Adipocyte (in vitro differentiated cells): ENCODE measurements at regions not wholly inside any gene's neighbourhood (a gene's known extent, or its start where the extent isn't known, plus 50 kb on each side); places are given as distances from the start of the nearest gene placed in this dataset.

ENCODE experiments used
- DNase-seq: peaks from one replicate; pipeline ENCODE4 v3.0.0-alpha.2; 2015; ENCODE audit warnings: low read depth
- H3K27me3 ChIP-seq: replicated peaks from 2 replicates; pipeline ENCODE4 v1.7.0; 2013; ENCODE audit warnings: mild to moderate bottlenecking, low read length, moderate library complexity; ENCODE audit not compliant: control insufficient read depth, insufficient read depth
- H3K36me3 ChIP-seq: 2 replicates; pipeline ENCODE4 v1.7.0; 2013; ENCODE audit warnings: low read length, mild to moderate bottlenecking, moderate library complexity; ENCODE audit not compliant: control insufficient read depth, insufficient read depth, severe bottlenecking
- H3K4me1 ChIP-seq: 2 replicates; pipeline ENCODE4 v1.7.0; 2013; ENCODE audit warnings: mild to moderate bottlenecking, low read length, moderate library complexity; ENCODE audit not compliant: control insufficient read depth, insufficient read depth
- H3K4me3 ChIP-seq: 2 replicates; pipeline ENCODE4 v1.7.0; 2013; ENCODE audit warnings: mild to moderate bottlenecking, low read length, moderate library complexity
- H3K9ac ChIP-seq: 2 replicates; pipeline ENCODE4 v1.7.0; 2013; ENCODE audit warnings: mild to moderate bottlenecking, low read length, moderate library complexity
- H3K9me3 ChIP-seq: 2 replicates; pipeline ENCODE4 v1.7.0; 2013; ENCODE audit warnings: mild to moderate bottlenecking, low read length, moderate library complexity; ENCODE audit not compliant: control insufficient read depth

DNA sequence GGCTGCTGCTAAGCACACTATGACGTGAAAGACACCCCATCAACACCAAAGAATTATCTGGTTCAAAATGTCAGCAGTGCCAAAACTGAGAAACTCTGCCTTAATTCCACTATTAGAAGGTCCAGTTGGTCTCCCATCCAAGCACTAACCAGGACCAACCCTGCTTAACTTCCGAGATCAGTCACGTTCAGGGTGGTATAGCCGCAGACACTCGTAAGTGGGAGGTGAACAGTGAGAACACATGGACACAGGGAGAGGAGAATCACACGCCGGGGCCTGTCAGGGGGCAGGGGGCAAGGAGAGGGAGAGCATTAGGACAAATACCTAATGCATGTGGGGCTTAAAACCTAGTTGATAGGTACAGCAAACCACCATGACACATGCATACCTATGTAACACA, 83.4 kb downstream of the C13orf42 start:
- Histone ChIP-seq H3K9me3 (peaks cover 14% of the 10 kb centered on the region), H3K9ac (no peak overlapping the region), H3K27me3 (peaks cover 19% of the 10 kb centered on the region), H3K4me3 (no peak overlapping the region), H3K4me1 (peaks cover 6% of the 10 kb centered on the region), H3K36me3 (no peaks in the 10 kb centered on the region)
- no peak for DNase-seq

GRCh38 chr13:51026016-51026415, 85.1 kb downstream of the C13orf42 start:
- H3K27me3 ChIP-seq: peaks cover 19% of the 10 kb centered on the region
- peaks cover 14% of the 10 kb centered on the region for H3K9me3 ChIP-seq
- H3K4me3 ChIP-seq: no peak overlapping the region
- peaks cover 6% of the 10 kb centered on the region for H3K4me1 ChIP-seq
- no peak for DNase-seq
- H3K9ac ChIP-seq: no peak overlapping the region
- no peaks in the 10 kb centered on the region for H3K36me3 ChIP-seq

DNA sequence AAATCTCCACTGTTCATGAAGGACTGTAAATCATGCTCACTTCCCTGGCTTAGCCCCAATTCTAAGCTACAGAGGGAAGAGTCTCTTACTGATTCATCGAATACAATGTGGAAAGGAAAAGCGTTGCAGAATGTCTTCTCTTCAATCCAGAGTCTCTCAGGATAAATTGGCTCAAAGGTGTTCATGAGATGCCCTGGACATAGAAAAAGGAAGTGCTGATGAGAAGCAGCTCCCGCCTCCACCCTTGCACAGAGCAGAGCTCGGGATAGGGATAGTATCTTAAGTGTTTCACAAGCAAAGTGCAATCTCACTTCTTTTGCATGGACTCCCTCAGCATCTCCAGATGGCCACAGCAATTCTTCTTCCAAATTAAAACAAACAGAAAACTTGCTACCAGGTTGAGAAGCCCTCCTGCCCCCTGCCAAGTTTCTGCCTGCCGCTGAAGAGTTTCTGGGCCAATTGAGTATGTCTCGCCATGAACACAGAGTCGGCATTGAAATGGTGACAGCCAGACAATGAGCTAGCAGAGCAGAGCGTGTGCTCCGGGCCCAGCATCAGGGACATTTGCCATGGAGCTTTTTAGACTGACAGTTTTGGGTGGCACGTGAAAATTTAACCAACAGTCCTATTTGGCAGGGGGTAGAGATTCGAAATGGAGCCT, 85.7 kb downstream of the C13orf42 start:
- no peak for DNase-seq
- Histone ChIP-seq H3K4me3 (no peak overlapping the region), H3K9ac (no peak overlapping the region), H3K27me3 (peaks cover 19% of the 10 kb centered on the region), H3K9me3 (peaks cover 14% of the 10 kb centered on the region), H3K36me3 (no peaks in the 10 kb centered on the region), H3K4me1 (peaks cover 6% of the 10 kb centered on the region)

DNA sequence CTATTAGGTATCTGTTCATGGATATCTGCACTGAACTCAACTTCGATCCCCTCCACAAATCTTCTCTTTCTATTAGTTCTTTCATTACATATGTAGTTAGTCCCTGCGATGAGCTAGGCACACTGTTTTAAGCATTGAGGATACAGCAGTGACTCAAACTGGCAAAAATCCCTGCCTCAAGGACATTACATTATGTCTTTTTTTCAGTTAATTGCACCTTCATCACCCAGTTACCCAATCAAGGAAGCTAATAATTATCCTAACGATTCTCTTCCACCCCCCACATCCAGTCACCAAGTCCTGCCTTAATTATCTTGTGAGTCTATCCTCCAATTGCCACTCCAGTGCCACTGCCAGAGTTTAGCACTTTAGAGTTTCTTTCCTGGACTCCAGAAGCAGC, 89.3 kb downstream of the C13orf42 start:
- no peaks in the 10 kb centered on the region for H3K36me3 ChIP-seq
- H3K4me1 ChIP-seq: no peaks in the 10 kb centered on the region
- H3K4me3 ChIP-seq: no peak overlapping the region
- DNase-seq: no peak
- no peak overlapping the region for H3K9ac ChIP-seq
- peaks cover 10% of the 10 kb centered on the region for H3K27me3 ChIP-seq
- H3K9me3 ChIP-seq: peaks cover 14% of the 10 kb centered on the region

GRCh38 chr13:51020600-51020999, 90.5 kb downstream of the C13orf42 start:
- no peak overlapping the region for H3K9ac ChIP-seq
- H3K4me1 ChIP-seq: no peaks in the 10 kb centered on the region
- DNase-seq: no peak
- peaks cover 14% of the 10 kb centered on the region for H3K9me3 ChIP-seq
- H3K27me3 ChIP-seq: peaks cover 2% of the 10 kb centered on the region
- H3K36me3 ChIP-seq: no peaks in the 10 kb centered on the region
- H3K4me3 ChIP-seq: no peak overlapping the region

DNA sequence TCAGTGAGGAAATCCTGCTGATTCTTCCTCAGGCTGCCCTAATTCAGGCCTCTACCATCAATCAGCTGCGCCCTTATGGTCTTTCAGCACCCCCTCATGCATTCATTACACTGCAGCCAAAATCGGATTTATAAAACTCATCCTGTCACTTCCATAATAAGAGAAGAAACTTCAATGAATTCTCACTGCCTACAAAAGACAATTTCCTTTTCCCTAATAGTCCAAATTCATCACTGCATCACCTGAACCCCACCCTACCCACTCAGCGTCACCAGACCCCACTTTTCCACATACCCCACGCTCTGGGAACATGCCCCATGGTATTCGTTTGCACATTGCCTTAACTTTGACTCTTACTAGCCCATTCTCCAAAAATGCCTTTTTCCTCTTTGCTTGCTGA, 92.0 kb downstream of the C13orf42 start:
- Histone ChIP-seq H3K27me3 (no peaks in the 10 kb centered on the region), H3K9ac (no peak overlapping the region), H3K4me1 (peaks cover 7% of the 10 kb centered on the region), H3K9me3 (peaks cover 12% of the 10 kb centered on the region), H3K4me3 (no peak overlapping the region), H3K36me3 (no peaks in the 10 kb centered on the region)
- no peak for DNase-seq

GRCh38 chr13:51017516-51017915, 93.6 kb downstream of the C13orf42 start:
- peaks cover 7% of the 10 kb centered on the region for H3K4me1 ChIP-seq
- no peaks in the 10 kb centered on the region for H3K36me3 ChIP-seq
- H3K9ac ChIP-seq: no peak overlapping the region
- DNase-seq: no peak
- peaks cover 15% of the 10 kb centered on the region for H3K9me3 ChIP-seq
- H3K4me3 ChIP-seq: no peak overlapping the region
- H3K27me3 ChIP-seq: no peaks in the 10 kb centered on the region

- no peak for DNase-seq
- Histone ChIP-seq H3K9ac (no peak overlapping the region), H3K4me1 (peaks cover 7% of the 10 kb centered on the region), H3K27me3 (no peaks in the 10 kb centered on the region), H3K4me3 (no peak overlapping the region), H3K9me3 (peaks cover 15% of the 10 kb centered on the region), H3K36me3 (no peaks in the 10 kb centered on the region)
Observed at GRCh38 chr13:51015973-51016372, 95.1 kb downstream of the C13orf42 start.

- no peak for DNase-seq
- Histone ChIP-seq H3K27me3 (no peaks in the 10 kb centered on the region), H3K36me3 (no peaks in the 10 kb centered on the region), H3K9me3 (peaks cover 15% of the 10 kb centered on the region), H3K4me1 (peaks cover 31% of the 10 kb centered on the region), H3K9ac (no peak overlapping the region), H3K4me3 (no peak overlapping the region)
Observed at GRCh38 chr13:51009597-51009996, 100.0 kb downstream of the RNASEH2B start.

- Histone ChIP-seq H3K9me3 (no peaks in the 10 kb centered on the region), H3K4me3 (peak overlapping the region; percentile 66), H3K36me3 (no peaks in the 10 kb centered on the region), H3K9ac (peak overlapping the region; percentile 77), H3K4me1 (peaks cover 35% of the 10 kb centered on the region), H3K27me3 (no peaks in the 10 kb centered on the region)
- DNase-seq: no peak
Observed at GRCh38 chr13:51007216-51007615, 97.6 kb downstream of the RNASEH2B start.

DNA sequence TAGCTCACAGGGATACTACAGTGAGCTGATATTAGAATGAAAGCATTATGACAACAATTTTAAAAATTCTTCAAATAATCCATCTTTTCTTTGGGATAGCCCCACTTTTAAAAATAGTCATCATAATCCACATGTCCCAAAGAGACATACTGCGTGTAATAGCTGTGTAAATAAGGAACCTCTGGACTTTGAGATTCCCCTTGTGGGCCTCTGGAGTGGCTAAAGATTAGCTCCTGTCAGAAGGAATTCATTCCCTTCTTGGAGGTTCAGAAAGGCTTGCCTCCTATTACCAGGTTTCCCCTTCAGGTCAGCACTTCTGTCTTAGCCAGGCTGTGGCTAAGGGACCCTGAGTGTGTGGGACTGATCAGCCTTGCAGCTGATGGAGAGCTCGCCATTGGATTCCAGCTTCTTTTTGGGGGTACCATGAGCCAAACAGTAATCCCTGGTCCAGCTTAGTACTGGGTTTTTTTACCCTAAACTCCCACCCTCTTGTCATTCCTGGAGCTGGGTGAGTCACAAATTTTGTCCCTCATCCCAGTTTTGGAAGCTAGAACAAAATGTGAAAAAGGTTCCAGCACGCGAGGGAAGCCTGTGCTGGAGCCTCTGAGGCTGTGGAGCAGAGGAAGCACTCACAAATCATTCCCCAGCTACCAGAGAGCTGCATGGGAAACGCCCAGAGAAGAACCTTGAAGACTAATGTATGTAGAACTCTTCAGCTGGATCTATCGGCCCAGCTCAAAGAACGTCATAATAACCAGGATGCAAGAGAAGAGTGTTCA, 96.7 kb downstream of the RNASEH2B start:
- H3K9ac ChIP-seq: peak overlapping the region; percentile 77
- DNase-seq: peak; percentile 57
- H3K27me3 ChIP-seq: no peaks in the 10 kb centered on the region

More for the DNA sequence above, 96.7 kb downstream of the RNASEH2B start:
- H3K36me3 ChIP-seq: no peaks in the 10 kb centered on the region
- peak overlapping the region; percentile 66 for H3K4me3 ChIP-seq
- peaks cover 36% of the 10 kb centered on the region for H3K4me1 ChIP-seq
- H3K9me3 ChIP-seq: no peaks in the 10 kb centered on the region
